ENCODE measurements at regions not wholly inside any gene's neighbourhood (a gene's known extent, or its start where the extent isn't known, plus 50 kb on each side); places are given as distances from the start of the nearest gene placed in this dataset.
A peak's percentile ranks its signal among the peaks of the same experiment; 100 is the strongest.
"Not testable (repeated sequence)": the region's sequence is repeated elsewhere in the genome, so short reads cannot be mapped to it uniquely, and the experiment has no call there.

DNA sequence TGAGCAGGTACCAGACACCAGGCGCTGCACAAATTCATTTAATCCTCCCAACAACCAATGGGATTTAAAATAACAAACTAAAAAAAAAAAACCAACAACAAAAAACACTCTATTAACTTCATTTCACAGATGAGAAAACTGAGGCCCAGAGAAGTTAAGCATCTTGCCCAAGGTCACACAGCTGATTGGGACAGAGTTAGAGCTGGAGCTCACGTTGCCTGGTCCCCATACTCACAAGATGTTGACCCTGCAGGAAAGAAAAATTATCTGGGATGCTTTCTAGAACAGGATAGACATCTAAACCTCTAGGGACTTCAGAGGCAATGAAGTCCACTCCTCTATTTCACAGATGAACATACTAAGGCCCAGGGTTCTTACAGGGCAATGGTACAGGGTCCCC lies 175.3 kb downstream of the PSMG1 start:
- Histone ChIP-seq H3K27ac (peak overlapping the region; percentile 24; the same call in 1 of the 2 replicates), H3K4me2 (peak overlapping the region; percentile 92), H3K27me3 (no peaks in the 10 kb centered on the region), H4K20me1 (no peaks in the 10 kb centered on the region), H3K9ac (no peak overlapping the region), H3K36me3 (no peaks in the 10 kb centered on the region), H3K4me3 (no peak overlapping the region), H3K9me3 (peaks cover 19% of the 10 kb centered on the region), H3K4me1 (peaks cover 86% of the 10 kb centered on the region)
- no peak for TF ChIP-seq Cebpa-rat (IDR thresholded peaks at IDR 0.05)

GRCh38 chr21:39007532-39007931 lies 175.7 kb downstream of the PSMG1 start:
- Histone ChIP-seq H3K4me1 (peaks cover 90% of the 10 kb centered on the region), H3K9me3 (peaks cover 15% of the 10 kb centered on the region; the same call in 1 of the 2 replicates), H4K20me1 (no peaks in the 10 kb centered on the region), H3K9ac (no peak overlapping the region), H3K4me3 (no peak overlapping the region), H3K27ac (0 out of 2 replicates have a peak overlapping the region, but pooled peaks have one; percentile 85), H3K27me3 (no peaks in the 10 kb centered on the region), H3K36me3 (no peaks in the 10 kb centered on the region), H3K4me2 (peak overlapping the region; percentile 92)
- no peak for TF ChIP-seq Cebpa-rat (IDR thresholded peaks at IDR 0.05)

- TF ChIP-seq Cebpa-rat (IDR thresholded peaks at IDR 0.05) = no peak
- peaks cover 98% of the 10 kb centered on the region for H3K4me1 ChIP-seq
- H3K36me3 ChIP-seq = no peaks in the 10 kb centered on the region
- H3K4me2 ChIP-seq = peak overlapping the region; percentile 92
- 0 out of 2 replicates have a peak overlapping the region, but pooled peaks have one; percentile 23 for H3K9ac ChIP-seq
- H3K4me3 ChIP-seq = peak overlapping the region; percentile 5; the same call in 1 of the 2 replicates
- H4K20me1 ChIP-seq = no peaks in the 10 kb centered on the region
- H3K27ac ChIP-seq = peak overlapping the region; percentile 85
- peaks cover 12% of the 10 kb centered on the region; the same call in 1 of the 2 replicates for H3K9me3 ChIP-seq
- H3K27me3 ChIP-seq = no peaks in the 10 kb centered on the region
Measured at GRCh38 chr21:39006571-39007311, 176.5 kb downstream of the PSMG1 start.

- TF ChIP-seq Cebpa-rat (IDR thresholded peaks at IDR 0.05) = no peak
- Histone ChIP-seq H4K20me1 (no peaks in the 10 kb centered on the region), H3K4me1 (peaks cover 98% of the 10 kb centered on the region), H3K9ac (peak overlapping the region; percentile 64), H3K36me3 (no peaks in the 10 kb centered on the region), H3K27me3 (no peaks in the 10 kb centered on the region), H3K4me3 (peak overlapping the region; percentile 31), H3K4me2 (peak overlapping the region; percentile 92), H3K9me3 (peaks cover 12% of the 10 kb centered on the region; the same call in 1 of the 2 replicates), H3K27ac (peak overlapping the region; percentile 85)
Measured at GRCh38 chr21:39005502-39005787, 177.8 kb downstream of the PSMG1 start.

DNA sequence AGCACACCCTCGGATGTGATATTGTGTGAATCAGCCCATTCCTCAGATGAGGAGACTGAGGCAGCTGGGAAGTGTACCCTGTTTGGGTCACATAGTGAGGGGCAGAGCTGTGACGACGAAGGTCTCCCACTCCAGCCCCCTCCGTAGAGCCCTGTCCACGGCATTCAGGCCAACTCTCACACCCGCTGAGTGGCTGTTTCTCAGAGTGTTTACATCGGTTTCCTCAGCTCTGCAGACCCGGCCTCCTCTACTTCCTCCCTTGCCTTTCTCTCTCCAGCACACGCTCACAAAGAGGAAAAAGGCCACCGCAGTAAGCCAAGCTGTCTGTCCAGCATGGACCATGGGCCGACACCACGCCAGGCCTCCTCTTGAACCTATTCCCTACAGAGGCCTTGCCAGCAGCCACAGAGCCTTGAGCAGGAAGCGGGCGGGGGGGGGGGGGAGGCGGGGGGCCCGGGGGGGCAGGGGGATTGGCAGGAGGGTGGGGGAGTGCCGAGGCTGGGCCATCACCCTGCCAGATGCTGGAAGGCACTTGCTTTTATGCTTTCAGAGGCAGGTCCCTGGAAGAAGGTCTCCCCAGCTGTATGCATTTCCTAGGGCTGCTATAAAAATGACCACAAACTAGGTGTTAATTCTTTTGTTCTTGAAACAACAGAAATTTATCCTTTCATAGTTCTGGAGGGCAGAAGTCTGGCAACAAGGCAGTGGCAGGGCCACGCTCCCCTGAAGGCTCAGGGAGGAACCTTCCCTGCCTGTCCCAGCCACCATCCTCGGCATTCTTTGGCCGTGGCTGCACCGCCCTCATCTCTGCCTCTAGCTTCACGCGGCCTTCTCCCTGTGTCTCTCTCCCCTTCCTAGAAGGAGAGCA lies 178.4 kb downstream of the PSMG1 start:
- H3K9ac ChIP-seq = peak overlapping the region; percentile 64

GRCh38 chr21:39003982-39004633 lies 179.1 kb downstream of the PSMG1 start:
- peaks cover 12% of the 10 kb centered on the region; the same call in 1 of the 2 replicates for H3K9me3 ChIP-seq
- H3K27ac ChIP-seq = peak overlapping the region; percentile 77
- peaks cover 98% of the 10 kb centered on the region for H3K4me1 ChIP-seq
- H3K27me3 ChIP-seq = no peaks in the 10 kb centered on the region
- no peaks in the 10 kb centered on the region for H3K36me3 ChIP-seq
- peak overlapping the region; percentile 81 for H3K4me2 ChIP-seq
- H3K9ac ChIP-seq = peak overlapping the region; percentile 31; the same call in 1 of the 2 replicates
- H4K20me1 ChIP-seq = no peaks in the 10 kb centered on the region
- H3K4me3 ChIP-seq = 0 out of 2 replicates have a peak overlapping the region, but pooled peaks have one; percentile 31
- TF ChIP-seq Cebpa-rat (IDR thresholded peaks at IDR 0.05) = no peak

More for the DNA sequence above, 178.4 kb downstream of the PSMG1 start:
- Histone ChIP-seq H3K27ac (peak overlapping the region; percentile 85), H3K9me3 (peaks cover 12% of the 10 kb centered on the region; the same call in 1 of the 2 replicates), H3K4me3 (peak overlapping the region; percentile 31), H4K20me1 (no peaks in the 10 kb centered on the region), H3K4me1 (peaks cover 98% of the 10 kb centered on the region), H3K4me2 (peak overlapping the region; percentile 92), H3K36me3 (no peaks in the 10 kb centered on the region), H3K27me3 (no peaks in the 10 kb centered on the region)
- no peak for TF ChIP-seq Cebpa-rat (IDR thresholded peaks at IDR 0.05)

- Histone ChIP-seq H3K27me3 (no peaks in the 10 kb centered on the region), H3K4me1 (peaks cover 98% of the 10 kb centered on the region), H3K4me2 (peak overlapping the region; percentile 75), H3K36me3 (no peaks in the 10 kb centered on the region), H3K9me3 (peaks cover 7% of the 10 kb centered on the region; the same call in 1 of the 2 replicates), H3K9ac (no peak overlapping the region), H3K4me3 (no peak overlapping the region), H3K27ac (peak overlapping the region; percentile 56), H4K20me1 (no peaks in the 10 kb centered on the region)
- TF ChIP-seq Cebpa-rat (IDR thresholded peaks at IDR 0.05) = no peak
Measured at GRCh38 chr21:39001341-39001740, 181.9 kb downstream of the PSMG1 start.

- Histone ChIP-seq H3K4me2 (peak overlapping the region; percentile 75), H3K36me3 (no peaks in the 10 kb centered on the region), H4K20me1 (no peaks in the 10 kb centered on the region), H3K9me3 (no peaks in the 10 kb centered on the region), H3K4me1 (peaks cover 98% of the 10 kb centered on the region), H3K9ac (peak overlapping the region; percentile 32; the same call in 1 of the 2 replicates), H3K27me3 (no peaks in the 10 kb centered on the region), H3K27ac (peak overlapping the region; percentile 56), H3K4me3 (no peak overlapping the region)
- TF ChIP-seq Cebpa-rat (IDR thresholded peaks at IDR 0.05) = no peak
Measured at GRCh38 chr21:39000496-39000895, 182.8 kb downstream of the PSMG1 start.

DNA sequence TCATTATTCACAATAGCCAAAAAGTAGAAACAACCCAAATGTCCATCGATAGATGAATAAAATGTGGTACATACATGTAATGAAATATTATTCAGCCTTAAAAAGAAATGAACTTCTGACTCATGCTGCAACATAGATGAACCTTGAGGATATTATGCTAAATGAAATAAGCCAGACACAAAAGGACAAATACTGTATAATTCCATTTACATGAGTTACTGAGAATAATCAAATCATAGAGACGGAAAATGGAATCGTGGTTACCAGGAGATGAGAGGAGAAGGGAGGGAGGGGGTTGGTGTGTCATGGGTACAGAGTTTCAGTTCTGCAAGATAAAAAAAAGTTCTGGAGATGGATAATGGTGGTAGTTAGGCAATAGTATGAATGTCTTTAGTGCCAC lies 184.1 kb downstream of the PSMG1 start:
- no peaks in the 10 kb centered on the region for H3K36me3 ChIP-seq
- H3K27me3 ChIP-seq = no peaks in the 10 kb centered on the region
- H3K4me2 ChIP-seq = peak overlapping the region; percentile 75
- no peaks in the 10 kb centered on the region for H3K9me3 ChIP-seq
- H3K9ac ChIP-seq = no peak overlapping the region
- peaks cover 100% of the 10 kb centered on the region for H3K4me1 ChIP-seq
- no peak overlapping the region for H3K4me3 ChIP-seq
- no peaks in the 10 kb centered on the region for H4K20me1 ChIP-seq
- H3K27ac ChIP-seq = no peak overlapping the region
- no peak for TF ChIP-seq Cebpa-rat (IDR thresholded peaks at IDR 0.05)

- not testable (repeated sequence) for H3K9me3 ChIP-seq, H3K4me3 ChIP-seq, H3K27ac ChIP-seq, H3K36me3 ChIP-seq, H4K20me1 ChIP-seq, H3K9ac ChIP-seq, H3K27me3 ChIP-seq
- peaks cover 100% of the 10 kb centered on the region for H3K4me1 ChIP-seq
- H3K4me2 ChIP-seq = peak overlapping the region; percentile 66
Measured at GRCh38 chr21:38998281-38998680, 185.0 kb downstream of the PSMG1 start.

GRCh38 chr21:38997843-38998175 lies 185.4 kb downstream of the PSMG1 start:
- not testable (repeated sequence) for H4K20me1 ChIP-seq, H3K27me3 ChIP-seq, H3K9ac ChIP-seq, H3K4me3 ChIP-seq, H3K27ac ChIP-seq, H3K36me3 ChIP-seq, H3K9me3 ChIP-seq
- peaks cover 100% of the 10 kb centered on the region for H3K4me1 ChIP-seq
- H3K4me2 ChIP-seq = peak overlapping the region; percentile 66

All from BLaER1 (cell line).